ENCODE measurements at regions not wholly inside any gene's neighbourhood (a gene's known extent, or its start where the extent isn't known, plus 50 kb on each side); places are given as distances from the start of the nearest gene placed in this dataset.

DNA sequence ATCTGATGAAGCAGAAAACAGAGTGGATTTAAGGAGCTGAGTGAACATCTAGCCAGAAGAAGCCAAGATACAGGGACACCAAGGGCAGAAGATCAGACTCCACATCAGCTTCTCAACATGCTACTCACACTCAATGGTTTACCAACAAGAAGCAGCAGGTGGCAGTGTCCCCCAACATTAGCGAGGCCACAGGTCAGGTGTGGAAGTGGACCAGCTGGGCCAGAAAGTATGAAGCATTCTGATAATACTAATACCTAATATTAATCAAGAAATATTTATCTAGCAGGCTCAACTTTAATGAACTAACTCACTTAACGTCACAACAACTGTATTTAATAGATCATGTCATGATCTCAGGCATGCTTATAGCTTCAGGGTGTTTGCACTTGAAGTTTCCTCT, 73.4 kb upstream of the TTC29 start:
- TF ChIP-seq, protein P1, sequence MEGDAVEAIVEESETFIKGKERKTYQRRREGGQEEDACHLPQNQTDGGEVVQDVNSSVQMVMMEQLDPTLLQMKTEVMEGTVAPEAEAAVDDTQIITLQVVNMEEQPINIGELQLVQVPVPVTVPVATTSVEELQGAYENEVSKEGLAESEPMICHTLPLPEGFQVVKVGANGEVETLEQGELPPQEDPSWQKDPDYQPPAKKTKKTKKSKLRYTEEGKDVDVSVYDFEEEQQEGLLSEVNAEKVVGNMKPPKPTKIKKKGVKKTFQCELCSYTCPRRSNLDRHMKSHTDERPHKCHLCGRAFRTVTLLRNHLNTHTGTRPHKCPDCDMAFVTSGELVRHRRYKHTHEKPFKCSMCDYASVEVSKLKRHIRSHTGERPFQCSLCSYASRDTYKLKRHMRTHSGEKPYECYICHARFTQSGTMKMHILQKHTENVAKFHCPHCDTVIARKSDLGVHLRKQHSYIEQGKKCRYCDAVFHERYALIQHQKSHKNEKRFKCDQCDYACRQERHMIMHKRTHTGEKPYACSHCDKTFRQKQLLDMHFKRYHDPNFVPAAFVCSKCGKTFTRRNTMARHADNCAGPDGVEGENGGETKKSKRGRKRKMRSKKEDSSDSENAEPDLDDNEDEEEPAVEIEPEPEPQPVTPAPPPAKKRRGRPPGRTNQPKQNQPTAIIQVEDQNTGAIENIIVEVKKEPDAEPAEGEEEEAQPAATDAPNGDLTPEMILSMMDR (IDR thresholded peaks at IDR 0.05; ENCODE audit: poor library complexity) = peak; percentile 63
- TF ChIP-seq EZH2 (IDR thresholded peaks at IDR 0.05; ENCODE audit: borderline replicate concordance) = no peak
